Astrocyte (in vitro differentiated cells and primary cell): ENCODE measurements at regions not wholly inside any gene's neighbourhood (a gene's known extent, or its start where the extent isn't known, plus 50 kb on each side); places are given as distances from the start of the nearest gene placed in this dataset.

ENCODE experiments used
- EZH2 ChIP-seq: IDR thresholded peaks from 2 replicates; pipeline ENCODE4 v1.6.1; 2012; ENCODE audit warnings: mild to moderate bottlenecking, low read length, inconsistent platforms; ENCODE audit not compliant: insufficient read depth
- TF ChIP-seq, protein P1 (sequence below): IDR thresholded peaks from 2 replicates; pipeline ENCODE4 v1.5.1; 2011; ENCODE audit warnings: low read depth, mild to moderate bottlenecking, inconsistent platforms, low read length, moderate library complexity; ENCODE audit not compliant: insufficient read depth

DNA sequence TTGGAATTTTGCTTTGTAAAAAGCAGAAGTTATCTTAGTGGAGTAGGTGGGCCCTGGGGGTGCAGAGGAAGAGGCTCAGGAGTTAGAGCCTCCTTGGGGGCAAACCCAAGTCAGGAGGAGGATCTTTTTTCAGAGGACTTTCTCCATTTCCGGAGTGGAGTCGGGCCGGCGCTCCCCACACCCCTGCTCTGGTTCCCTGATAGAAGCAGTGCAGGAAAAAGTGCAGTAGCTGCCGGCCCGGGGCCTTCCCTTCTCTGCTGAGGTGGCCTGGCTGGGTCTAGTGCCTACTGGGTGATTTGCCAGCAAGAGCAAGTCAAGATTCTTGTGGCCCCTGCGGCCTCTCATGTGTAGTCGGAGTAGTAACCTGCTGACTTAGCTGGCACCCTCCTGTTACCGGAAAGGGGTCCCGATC lies 124.2 kb upstream of the HS6ST1 start:
- TF ChIP-seq, protein P1, sequence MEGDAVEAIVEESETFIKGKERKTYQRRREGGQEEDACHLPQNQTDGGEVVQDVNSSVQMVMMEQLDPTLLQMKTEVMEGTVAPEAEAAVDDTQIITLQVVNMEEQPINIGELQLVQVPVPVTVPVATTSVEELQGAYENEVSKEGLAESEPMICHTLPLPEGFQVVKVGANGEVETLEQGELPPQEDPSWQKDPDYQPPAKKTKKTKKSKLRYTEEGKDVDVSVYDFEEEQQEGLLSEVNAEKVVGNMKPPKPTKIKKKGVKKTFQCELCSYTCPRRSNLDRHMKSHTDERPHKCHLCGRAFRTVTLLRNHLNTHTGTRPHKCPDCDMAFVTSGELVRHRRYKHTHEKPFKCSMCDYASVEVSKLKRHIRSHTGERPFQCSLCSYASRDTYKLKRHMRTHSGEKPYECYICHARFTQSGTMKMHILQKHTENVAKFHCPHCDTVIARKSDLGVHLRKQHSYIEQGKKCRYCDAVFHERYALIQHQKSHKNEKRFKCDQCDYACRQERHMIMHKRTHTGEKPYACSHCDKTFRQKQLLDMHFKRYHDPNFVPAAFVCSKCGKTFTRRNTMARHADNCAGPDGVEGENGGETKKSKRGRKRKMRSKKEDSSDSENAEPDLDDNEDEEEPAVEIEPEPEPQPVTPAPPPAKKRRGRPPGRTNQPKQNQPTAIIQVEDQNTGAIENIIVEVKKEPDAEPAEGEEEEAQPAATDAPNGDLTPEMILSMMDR = no peak
- no peak for TF ChIP-seq EZH2
